H1 (cell line): ENCODE measurements at regions not wholly inside any gene's neighbourhood (a gene's known extent, or its start where the extent isn't known, plus 50 kb on each side); places are given as distances from the start of the nearest gene placed in this dataset.

Experiments used
- CTCF ChIA-PET: fragments of 300-600 bp; sonication (Branson Sonifier 250); formaldehyde crosslinking; loops from one replicate; lab custom pipeline; 2021; ENCODE audit not compliant: partially characterized antibody; lab: Charles Lee
- POLR2A ChIA-PET: fragments of 300-600 bp; sonication (Branson Sonifier 250); formaldehyde crosslinking; loops from one replicate; lab custom pipeline; 2021; ENCODE audit warnings: inconsistent platforms; ENCODE audit not compliant: partially characterized antibody; lab: Charles Lee
- DNase-seq, 2 experiments: peaks; one replicate each; pipeline versions ENCODE4 v3.0.0 to v3.0.0-alpha.2; 2010 to 2022; ENCODE audit warnings: low spot score in 2 of 2, low read depth in 1 of 2, mixed read lengths in 1 of 2
- FAIRE-seq: peaks from 2 replicates; lab custom pipeline; 2011; peaks lifted over from hg19 to GRCh38; lab: Jason Lieb, UNC
- H2AFZ ChIP-seq: 2 replicates; pipeline ENCODE4 v1.8.1; 2012; ENCODE audit warnings: low read length, inconsistent platforms
- H2AK5ac ChIP-seq: 2 replicates; pipeline ENCODE4 v1.6.1; 2013; ENCODE audit warnings: low read depth, low read length
- H2BK120ac ChIP-seq: replicated peaks from 2 replicates; pipeline ENCODE3; 2013; ENCODE audit warnings: low read depth, low read length, inconsistent platforms
- H2BK12ac ChIP-seq: 2 replicates; pipeline ENCODE4 v1.6.1; 2013; ENCODE audit warnings: low read depth, low read length
- H2BK15ac ChIP-seq: 2 replicates; pipeline ENCODE4 v1.6.1; 2013; ENCODE audit warnings: low read length
- H2BK20ac ChIP-seq: 2 replicates; pipeline ENCODE4 v1.6.1; 2013; ENCODE audit warnings: low read length
- H2BK5ac ChIP-seq: 2 replicates; pipeline ENCODE4 v1.6.1; 2013; ENCODE audit warnings: low read depth, low read length
- H3K14ac ChIP-seq: 2 replicates; pipeline ENCODE4 v1.6.1; 2013; ENCODE audit warnings: inconsistent platforms; ENCODE audit not compliant: insufficient read length
- H3K18ac ChIP-seq: 2 replicates; pipeline ENCODE4 v1.6.1; 2013; ENCODE audit warnings: low read length; ENCODE audit errors: extremely low read depth
- H3K23ac ChIP-seq: 2 replicates; pipeline ENCODE4 v1.6.1; 2013; ENCODE audit warnings: inconsistent platforms; ENCODE audit not compliant: insufficient read length
- H3K23me2 ChIP-seq: 2 replicates; pipeline ENCODE4 v1.6.1; 2013; ENCODE audit warnings: low read depth, low read length
- H3K27ac ChIP-seq: 2 replicates; pipeline ENCODE4 v1.6.1; 2011; ENCODE audit warnings: low read depth, low read length, inconsistent platforms
- H3K27me3 ChIP-seq, 4 experiments: replicated peaks in 1 of 4; 1 replicate in 1 of 4; 2 replicates in 3 of 4; pipeline versions ENCODE4 v1.6.1 to v1.8.1; 2011 to 2013; ENCODE audit warnings: low read length in 3 of 4, mild to moderate bottlenecking in 3 of 4, inconsistent platforms in 2 of 4, mixed read lengths in 2 of 4, moderate library complexity in 1 of 4; ENCODE audit not compliant: control insufficient read depth in 3 of 4, insufficient read depth in 3 of 4; ENCODE audit errors: extremely low read depth in 1 of 4
- H3K36me3 ChIP-seq, 4 experiments: 2 replicates each; pipeline versions ENCODE4 v1.6.1 to v1.8.1; 2011 to 2013; ENCODE audit warnings: mild to moderate bottlenecking in 4 of 4, low read length in 3 of 4, moderate library complexity in 2 of 4, control low read depth in 1 of 4, inconsistent platforms in 1 of 4; ENCODE audit not compliant: insufficient read depth in 4 of 4, control insufficient read depth in 2 of 4
- H3K4ac ChIP-seq: replicated peaks from 2 replicates; pipeline ENCODE3; 2013; ENCODE audit warnings: low read length, low read depth, mixed read lengths, inconsistent platforms; ENCODE audit not compliant: insufficient read length
- H3K4me1 ChIP-seq, 4 experiments: replicated peaks in 1 of 4; 1 replicate in 1 of 4; 2 replicates in 3 of 4; pipeline versions ENCODE4 v1.6.1 to v1.8.1; 2011 to 2013; ENCODE audit warnings: low read length in 3 of 4, inconsistent platforms in 2 of 4, mixed read lengths in 1 of 4; ENCODE audit not compliant: insufficient read depth in 4 of 4, control insufficient read depth in 3 of 4
- H3K4me2 ChIP-seq, 2 experiments: 2 replicates each; pipeline versions ENCODE4 v1.6.1 to v1.8.1; 2011 to 2013; ENCODE audit warnings: low read depth in 2 of 2, low read length in 2 of 2, control low read depth in 1 of 2, inconsistent platforms in 1 of 2, mild to moderate bottlenecking in 1 of 2; ENCODE audit not compliant: insufficient read depth in 1 of 2
- H3K4me3 ChIP-seq, 4 experiments: fragments of 200-600, 300-600 bp in 1 of 4; sonication (generic), shearing (Covaris generic), sonication (Bioruptor Twin) in 1 of 4; 2 replicates each; pipeline versions ENCODE4 v1.5.1 to v1.8.1; 2011 to 2016; ENCODE audit warnings: low read length in 4 of 4, low read depth in 3 of 4, control low read depth in 2 of 4, inconsistent platforms in 2 of 4, mild to moderate bottlenecking in 2 of 4, mixed read lengths in 1 of 4, moderate library complexity in 1 of 4; ENCODE audit not compliant: insufficient read depth in 2 of 4; ENCODE audit errors: extremely low read depth in 1 of 4
- H3K56ac ChIP-seq: replicated peaks from 2 replicates; pipeline ENCODE3; 2013; ENCODE audit warnings: low read depth, mild to moderate bottlenecking, mixed read lengths, low read length, inconsistent platforms; ENCODE audit not compliant: insufficient read length
- H3K79me1 ChIP-seq: 2 replicates; pipeline ENCODE4 v1.6.1; 2013; ENCODE audit warnings: low read depth, low read length, control low read depth
- H3K79me2 ChIP-seq, 2 experiments: 2 replicates each; pipeline versions ENCODE4 v1.6.1 to v1.8.1; 2012 to 2013; ENCODE audit warnings: low read length in 2 of 2, mild to moderate bottlenecking in 2 of 2, inconsistent platforms in 1 of 2; ENCODE audit not compliant: insufficient read depth in 2 of 2, control insufficient read depth in 1 of 2
- H3K9ac ChIP-seq, 4 experiments: replicated peaks in 1 of 4; 1 replicate in 1 of 4; 2 replicates in 3 of 4; pipeline versions ENCODE4 v1.6.1 to v1.8.1; 2011 to 2013; ENCODE audit warnings: low read depth in 3 of 4, low read length in 3 of 4, control low read depth in 2 of 4, mild to moderate bottlenecking in 2 of 4, moderate library complexity in 2 of 4, inconsistent platforms in 1 of 4; ENCODE audit errors: extremely low read depth in 1 of 4
- H3K9me3 ChIP-seq, 2 experiments: 2 replicates each; pipeline versions ENCODE4 v1.6.1 to v1.8.1; 2012 to 2013; ENCODE audit warnings: mild to moderate bottlenecking in 2 of 2, moderate library complexity in 2 of 2, control low read depth in 1 of 2, inconsistent platforms in 1 of 2, low read depth in 1 of 2, low read length in 1 of 2, mixed read lengths in 1 of 2; ENCODE audit not compliant: insufficient read depth in 2 of 2
- H4K20me1 ChIP-seq, 2 experiments: replicated peaks in 1 of 2; 2 replicates each; pipeline versions ENCODE3 to v1.8.1; 2011 to 2013; ENCODE audit warnings: inconsistent platforms in 2 of 2, low read length in 2 of 2, mild to moderate bottlenecking in 1 of 2; ENCODE audit not compliant: insufficient read depth in 2 of 2, control insufficient read depth in 1 of 2
- H4K5ac ChIP-seq: 2 replicates; pipeline ENCODE4 v1.6.1; 2013; ENCODE audit warnings: low read length, low read depth, mixed read lengths, inconsistent platforms; ENCODE audit not compliant: insufficient read length
- H4K8ac ChIP-seq: 2 replicates; pipeline ENCODE4 v1.8.0; 2013; ENCODE audit warnings: mild to moderate bottlenecking, moderate library complexity, low read length, inconsistent platforms; ENCODE audit not compliant: insufficient read depth; ENCODE audit errors: extremely low read depth
- H4K91ac ChIP-seq: replicated peaks from 2 replicates; pipeline ENCODE3; 2013; ENCODE audit warnings: low read length, mixed read lengths, inconsistent platforms; ENCODE audit not compliant: insufficient read length
- BRCA1 ChIP-seq: IDR thresholded peaks from 2 replicates; pipeline ENCODE4 v1.6.1; 2012; ENCODE audit warnings: low read depth, low read length, improper control_type of control experiment
- CBX5 ChIP-seq: fragments of 300-800, 300-1000 bp; sonication (generic); IDR thresholded peaks from 2 replicates; pipeline ENCODE4 v1.7.1; 2016; ENCODE audit warnings: antibody characterized with exemption, low read length, low read depth
- CTBP2 ChIP-seq: IDR thresholded peaks from 2 replicates; pipeline ENCODE4 v1.7.0; 2011; ENCODE audit warnings: borderline replicate concordance, mild to moderate bottlenecking, moderate library complexity, mixed read lengths, low read length; ENCODE audit not compliant: insufficient read depth, insufficient read length
- EP300 ChIP-seq, 2 experiments: IDR thresholded peaks; 1 replicate in 1 of 2; 2 replicates in 1 of 2; pipeline ENCODE4 v1.6.1; 2011 to 2012; ENCODE audit warnings: low read depth in 2 of 2, low read length in 2 of 2, mild to moderate bottlenecking in 2 of 2, borderline replicate concordance in 1 of 2, inconsistent platforms in 1 of 2, moderate library complexity in 1 of 2
- HDAC2 ChIP-seq, 2 experiments: fragments of 300-600 bp in 1 of 2; sonication (generic) in 1 of 2; IDR thresholded peaks; 2 replicates each; pipeline ENCODE4 v1.6.1; 2011 to 2012; ENCODE audit warnings: low read depth in 2 of 2, low read length in 2 of 2, mild to moderate bottlenecking in 2 of 2, moderate library complexity in 2 of 2, borderline replicate concordance in 1 of 2, inconsistent platforms in 1 of 2
- POLR2A ChIP-seq, 2 experiments: IDR thresholded peaks; 1 replicate in 1 of 2; 2 replicates in 1 of 2; pipeline ENCODE4 v1.6.1; 2011; ENCODE audit warnings: low read depth in 2 of 2, low read length in 2 of 2, mild to moderate bottlenecking in 2 of 2; ENCODE audit errors: control extremely low read depth in 1 of 2
- RXRA ChIP-seq: IDR thresholded peaks from 2 replicates; pipeline ENCODE4 v1.6.1; 2011; ENCODE audit warnings: low read depth, mild to moderate bottlenecking, low read length, moderate library complexity; ENCODE audit not compliant: insufficient read depth
- WGBS, 2 experiments: shearing (Covaris generic) in 1 of 2; methylation state at CpG; one replicate each; pipeline versions ENCODE4 v1.1.6 to v1.1.7; 2013 to 2015; ENCODE audit warnings: low lambda C conversion rate in 2 of 2, mixed read lengths in 2 of 2, inconsistent platforms in 1 of 2, low coverage in 1 of 2, missing lambda C conversion rate in 1 of 2; ENCODE audit not compliant: insufficient replicate concordance in 2 of 2, insufficient coverage in 1 of 2, insufficient read length in 1 of 2; ENCODE audit errors: extremely low coverage in 1 of 2, missing lambda C conversion rate in 1 of 2; 5-methylcytosine and 5-hydroxymethylcytosine counted together
- TF ChIP-seq, protein P1 (sequence below), 3 experiments: IDR thresholded peaks; 1 replicate in 2 of 3; 2 replicates in 1 of 3; pipeline versions ENCODE4 v1.5.1 to v1.6.1; 2011; ENCODE audit warnings: low read length in 3 of 3, mild to moderate bottlenecking in 3 of 3, inconsistent platforms in 2 of 3, low read depth in 1 of 3, moderate library complexity in 1 of 3; ENCODE audit not compliant: insufficient read depth in 1 of 3; ENCODE audit errors: control extremely low read depth in 1 of 3
- TF ChIP-seq, protein P2 (sequence below): IDR thresholded peaks from 2 replicates; pipeline ENCODE4 v1.6.1; 2012; ENCODE audit warnings: low read length, inconsistent platforms

DNA sequence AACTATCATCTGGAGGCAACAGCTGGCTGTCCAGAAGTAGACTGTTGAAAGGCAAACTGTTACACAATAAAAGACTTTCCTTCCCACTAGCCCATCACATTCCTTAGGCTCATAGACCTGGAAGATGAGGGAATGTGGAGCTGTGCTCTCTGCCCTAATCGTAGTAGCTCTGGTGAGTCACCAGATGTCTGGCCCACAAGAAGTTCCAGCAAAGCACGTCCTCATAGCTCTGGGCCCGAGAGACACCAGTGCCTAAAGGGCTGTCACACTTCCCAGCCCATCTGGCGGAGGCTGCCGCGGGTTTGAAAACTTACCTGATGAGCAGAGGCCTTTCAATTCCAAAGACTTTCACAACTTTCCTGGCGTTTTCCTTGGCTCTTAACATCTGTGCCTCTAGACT is 81.7 kb upstream of the STOX2 start:
- Histone ChIP-seq H3K23ac (no peak overlapping the region), H3K79me1 (no peaks in the 10 kb centered on the region), H4K5ac (no peak overlapping the region), H4K8ac (no peak overlapping the region), H2BK20ac (no peak overlapping the region), H3K9ac (no peak overlapping the region), H2BK5ac (no peak overlapping the region), H3K14ac (no peak overlapping the region), H4K91ac (no peak overlapping the region), H4K20me1 (no peaks in the 10 kb centered on the region), H2AFZ (no peak overlapping the region), H3K4ac (no peak overlapping the region), H3K27ac (no peak overlapping the region), H3K36me3 (no peaks in the 10 kb centered on the region), H2BK15ac (no peak overlapping the region), H3K9me3 (peaks cover 2 to 12% of the 10 kb centered on the region in 2 experiments; a peak in 1 of 4 replicates), H3K18ac (no peak overlapping the region), H3K4me2 (no peak overlapping the region), H3K27me3 (no peaks in the 10 kb centered on the region), H3K4me3 (no peak overlapping the region), H3K56ac (no peak overlapping the region), H3K79me2 (no peaks in the 10 kb centered on the region), H2BK12ac (no peak overlapping the region), H3K23me2 (no peaks in the 10 kb centered on the region), H2BK120ac (no peak overlapping the region), H3K4me1 (no peaks in the 10 kb centered on the region), H2AK5ac (no peak overlapping the region)
- CTCF ChIA-PET, result interaction anchor here (1.1 to 1.8 kb wide), 2 partner anchors 17 to 175 kb away, joined by 4 to 7 read pairs; no protein-coding TSS in a partner anchor
- FAIRE-seq (no peak), DNase-seq (no peak)
- WGBS, 2 experiments, result 92% methylated on average over 7 of the region's 7 CpGs; no CpG with 5 or more reads in 1 of the 2 experiments
- POLR2A ChIA-PET, result no interaction called here
- TF ChIP-seq EP300 (IDR thresholded peaks at IDR 0.05; ENCODE audit: borderline replicate concordance in 1 of 2, low read depth in 2 of 2, low read length in 2 of 2) (no peak), BRCA1 (no peak), HDAC2 (IDR thresholded peaks at IDR 0.05; ENCODE audit: borderline replicate concordance in 1 of 2, low read depth in 2 of 2, low read length in 2 of 2) (no peak), POLR2A (IDR thresholded peaks at IDR 0.05; ENCODE audit: control extremely low read depth in 1 of 2, low read depth in 2 of 2, low read length in 2 of 2) (no peak), CBX5 (no peak), CTBP2 (no peak), RXRA (no peak)
- TF ChIP-seq, protein P1, sequence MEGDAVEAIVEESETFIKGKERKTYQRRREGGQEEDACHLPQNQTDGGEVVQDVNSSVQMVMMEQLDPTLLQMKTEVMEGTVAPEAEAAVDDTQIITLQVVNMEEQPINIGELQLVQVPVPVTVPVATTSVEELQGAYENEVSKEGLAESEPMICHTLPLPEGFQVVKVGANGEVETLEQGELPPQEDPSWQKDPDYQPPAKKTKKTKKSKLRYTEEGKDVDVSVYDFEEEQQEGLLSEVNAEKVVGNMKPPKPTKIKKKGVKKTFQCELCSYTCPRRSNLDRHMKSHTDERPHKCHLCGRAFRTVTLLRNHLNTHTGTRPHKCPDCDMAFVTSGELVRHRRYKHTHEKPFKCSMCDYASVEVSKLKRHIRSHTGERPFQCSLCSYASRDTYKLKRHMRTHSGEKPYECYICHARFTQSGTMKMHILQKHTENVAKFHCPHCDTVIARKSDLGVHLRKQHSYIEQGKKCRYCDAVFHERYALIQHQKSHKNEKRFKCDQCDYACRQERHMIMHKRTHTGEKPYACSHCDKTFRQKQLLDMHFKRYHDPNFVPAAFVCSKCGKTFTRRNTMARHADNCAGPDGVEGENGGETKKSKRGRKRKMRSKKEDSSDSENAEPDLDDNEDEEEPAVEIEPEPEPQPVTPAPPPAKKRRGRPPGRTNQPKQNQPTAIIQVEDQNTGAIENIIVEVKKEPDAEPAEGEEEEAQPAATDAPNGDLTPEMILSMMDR (IDR thresholded peaks at IDR 0.05; ENCODE audit: control extremely low read depth in 1 of 3, insufficient read depth in 1 of 3, low read depth in 1 of 3, low read length in 3 of 3), result no peak
- TF ChIP-seq, protein P2, sequence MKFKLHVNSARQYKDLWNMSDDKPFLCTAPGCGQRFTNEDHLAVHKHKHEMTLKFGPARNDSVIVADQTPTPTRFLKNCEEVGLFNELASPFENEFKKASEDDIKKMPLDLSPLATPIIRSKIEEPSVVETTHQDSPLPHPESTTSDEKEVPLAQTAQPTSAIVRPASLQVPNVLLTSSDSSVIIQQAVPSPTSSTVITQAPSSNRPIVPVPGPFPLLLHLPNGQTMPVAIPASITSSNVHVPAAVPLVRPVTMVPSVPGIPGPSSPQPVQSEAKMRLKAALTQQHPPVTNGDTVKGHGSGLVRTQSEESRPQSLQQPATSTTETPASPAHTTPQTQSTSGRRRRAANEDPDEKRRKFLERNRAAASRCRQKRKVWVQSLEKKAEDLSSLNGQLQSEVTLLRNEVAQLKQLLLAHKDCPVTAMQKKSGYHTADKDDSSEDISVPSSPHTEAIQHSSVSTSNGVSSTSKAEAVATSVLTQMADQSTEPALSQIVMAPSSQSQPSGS, result no peak
